GM12878 (cell line): ENCODE measurements at regions not wholly inside any gene's neighbourhood (a gene's known extent, or its start where the extent isn't known, plus 50 kb on each side); places are given as distances from the start of the nearest gene placed in this dataset.

Source experiments
- EED ChIP-seq: sonication (generic); IDR thresholded peaks from 2 replicates; pipeline ENCODE4 v1.6.1; 2016; ENCODE audit warnings: antibody characterized with exemption, low read depth
- NFYB ChIP-seq: IDR thresholded peaks from 2 replicates; pipeline ENCODE4 v1.6.1; 2011; ENCODE audit warnings: low read depth, mild to moderate bottlenecking, low read length, improper control_type of control experiment, moderate library complexity; ENCODE audit not compliant: insufficient read depth
- NRF1 ChIP-seq: conservative IDR thresholded peaks from 2 replicates; pipeline ENCODE4 v1.6.1; 2011; ENCODE audit warnings: mild to moderate bottlenecking, low read depth, low read length, improper control_type of control experiment
- ZNF274 ChIP-seq: IDR thresholded peaks from one replicate; pipeline ENCODE4 v1.8.0; 2011; ENCODE audit not compliant: insufficient read length, insufficient read depth
- TF ChIP-seq, protein P1 (sequence below): IDR thresholded peaks from 2 replicates; pipeline ENCODE4 v1.6.1; 2012; ENCODE audit warnings: low read depth, low read length, improper control_type of control experiment

DNA sequence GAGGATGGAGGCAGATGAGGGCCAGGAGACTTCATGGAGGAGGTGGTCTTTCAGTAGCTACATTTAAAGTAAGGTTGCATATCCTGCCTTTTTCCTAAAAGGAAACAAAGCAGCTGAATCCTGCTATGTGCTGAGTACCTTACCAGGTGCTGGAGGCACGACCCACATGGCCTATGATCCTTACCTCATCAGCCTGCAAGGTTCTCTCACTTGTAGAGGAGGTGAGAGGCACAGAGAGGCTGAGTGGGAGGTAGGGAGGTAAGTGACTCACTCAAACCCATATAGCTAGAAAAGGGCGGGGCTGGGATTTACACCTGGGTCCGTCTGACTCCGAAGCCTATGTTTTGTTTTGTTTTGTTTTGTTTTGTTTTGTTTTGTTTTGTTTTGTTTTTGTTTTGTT, 75.8 kb downstream of the BUD13 start:
- no peak for TF ChIP-seq NRF1
- no peak for TF ChIP-seq NFYB
- TF ChIP-seq, protein P1, sequence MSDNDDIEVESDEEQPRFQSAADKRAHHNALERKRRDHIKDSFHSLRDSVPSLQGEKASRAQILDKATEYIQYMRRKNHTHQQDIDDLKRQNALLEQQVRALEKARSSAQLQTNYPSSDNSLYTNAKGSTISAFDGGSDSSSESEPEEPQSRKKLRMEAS: no peak
- TF ChIP-seq EED: no peak
- no peak for TF ChIP-seq ZNF274
